NCI-H2227 (cell line): ENCODE measurements at regions not wholly inside any gene's neighbourhood (a gene's known extent, or its start where the extent isn't known, plus 50 kb on each side); places are given as distances from the start of the nearest gene placed in this dataset.

Source experiments
- DNase-seq: peaks from one replicate; lab custom pipeline; 2025; ENCODE audit not compliant: unreplicated experiment; lab: John Stamatoyannopoulos, UW

GRCh38 chr15:47177177-47177576, 540.1 kb upstream of the SEMA6D start:
- no peak for DNase-seq

DNA sequence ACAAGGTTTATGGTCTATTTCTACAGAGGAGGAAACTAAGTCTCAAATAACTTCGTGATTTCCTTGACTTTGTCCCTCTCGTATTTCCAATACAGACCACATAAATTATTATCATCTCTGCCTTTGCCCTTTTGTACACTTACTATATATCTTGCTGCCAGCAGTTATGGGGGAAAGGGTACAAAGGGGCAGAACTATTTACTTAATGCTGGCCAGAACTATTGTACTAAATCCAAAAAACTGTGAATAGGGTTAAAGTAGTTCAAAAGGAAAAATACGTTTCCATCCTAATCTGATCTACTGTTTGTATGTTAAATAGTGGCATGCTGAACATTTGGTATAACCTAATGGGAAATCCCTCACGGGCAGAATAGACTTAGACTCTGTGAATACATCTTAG, 537.3 kb upstream of the SEMA6D start:
- DNase-seq: no peak

DNA sequence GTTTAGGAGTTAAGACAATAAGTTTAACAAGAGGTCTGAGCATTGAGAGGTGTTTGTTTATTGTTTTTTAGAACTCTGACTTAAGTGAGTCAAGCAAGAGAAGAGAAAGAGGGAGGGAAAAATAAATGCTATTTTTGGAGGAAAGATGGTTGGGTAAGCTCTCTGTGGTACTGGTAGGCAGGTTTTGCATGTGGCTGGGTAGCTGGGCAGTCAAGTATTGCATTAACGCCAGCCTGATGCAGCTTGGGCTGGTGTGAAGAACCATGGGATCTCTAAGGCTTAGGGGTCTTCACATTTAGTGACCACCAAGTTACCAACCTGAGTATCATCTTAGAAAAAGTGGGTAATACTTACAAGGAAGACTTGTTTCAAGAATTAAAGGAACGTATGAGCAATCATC, 534.5 kb upstream of the SEMA6D start:
- no peak for DNase-seq

DNA sequence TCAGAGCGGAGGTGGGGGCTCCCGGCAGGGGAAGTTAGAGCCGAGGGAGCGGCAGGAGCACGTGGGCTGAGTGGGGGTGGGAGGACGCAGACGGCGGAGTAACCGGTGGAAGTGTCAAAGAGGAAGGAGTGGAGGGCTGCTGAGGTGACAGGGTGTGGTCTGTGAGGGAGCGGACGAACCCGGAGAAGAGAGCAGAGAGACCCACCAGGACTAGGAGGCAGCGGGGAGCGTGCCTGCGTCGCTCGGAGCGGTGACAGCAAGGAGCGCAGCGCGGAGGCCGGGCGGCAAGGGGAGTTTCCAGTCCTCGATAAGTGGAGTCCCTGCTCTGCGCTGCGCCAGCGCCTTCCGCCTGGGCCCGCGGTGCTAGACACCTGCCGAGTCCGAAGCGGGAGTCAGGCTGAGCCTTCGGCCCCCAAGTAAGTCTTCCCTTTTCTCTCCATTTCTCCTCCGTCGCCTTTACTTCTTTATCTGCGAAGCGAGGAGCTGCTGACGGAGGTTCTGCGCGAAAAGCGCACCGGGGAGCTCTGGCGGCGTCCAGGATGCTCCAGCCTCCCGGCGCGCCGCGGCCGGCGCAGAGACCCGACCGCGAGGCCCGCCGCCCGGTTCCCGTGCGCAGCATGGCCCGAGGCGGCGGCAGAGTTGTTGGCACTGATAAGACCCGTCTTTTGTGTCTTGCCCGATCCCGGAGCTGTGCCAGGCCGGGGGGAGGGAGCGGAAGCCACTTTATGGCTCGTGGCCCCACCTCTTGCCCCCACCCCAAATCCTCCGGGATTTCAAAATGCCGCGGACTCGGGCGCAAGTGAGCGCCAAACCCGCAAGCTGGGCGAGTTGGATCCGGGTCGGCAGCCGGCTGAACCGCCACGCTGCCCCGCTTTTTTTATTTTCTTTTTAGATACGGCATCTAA, 533.0 kb upstream of the SEMA6D start:
- DNase-seq: peak; percentile 64

- peak; percentile 44 for DNase-seq
Measured at GRCh38 chr15:47184908-47185801, 532.1 kb upstream of the SEMA6D start.

DNA sequence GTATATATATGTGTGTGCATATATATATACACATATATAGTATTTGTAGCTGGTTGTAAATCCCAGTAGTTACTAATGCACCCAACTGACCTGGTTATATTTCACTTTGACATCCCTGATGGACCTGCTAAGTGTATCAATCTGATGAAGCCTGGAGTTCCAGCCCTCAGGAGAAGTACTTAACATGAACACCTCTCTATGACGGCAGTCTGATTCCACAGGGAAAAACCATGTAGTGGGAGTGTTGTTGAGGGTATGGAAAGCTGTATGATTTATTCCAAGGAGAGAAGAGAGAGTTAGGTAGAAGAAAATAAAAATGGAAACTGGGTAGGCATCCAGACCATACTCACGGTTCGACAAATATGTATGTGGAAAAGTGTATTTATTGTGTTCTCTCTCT, 531.2 kb upstream of the SEMA6D start:
- no peak for DNase-seq

DNA sequence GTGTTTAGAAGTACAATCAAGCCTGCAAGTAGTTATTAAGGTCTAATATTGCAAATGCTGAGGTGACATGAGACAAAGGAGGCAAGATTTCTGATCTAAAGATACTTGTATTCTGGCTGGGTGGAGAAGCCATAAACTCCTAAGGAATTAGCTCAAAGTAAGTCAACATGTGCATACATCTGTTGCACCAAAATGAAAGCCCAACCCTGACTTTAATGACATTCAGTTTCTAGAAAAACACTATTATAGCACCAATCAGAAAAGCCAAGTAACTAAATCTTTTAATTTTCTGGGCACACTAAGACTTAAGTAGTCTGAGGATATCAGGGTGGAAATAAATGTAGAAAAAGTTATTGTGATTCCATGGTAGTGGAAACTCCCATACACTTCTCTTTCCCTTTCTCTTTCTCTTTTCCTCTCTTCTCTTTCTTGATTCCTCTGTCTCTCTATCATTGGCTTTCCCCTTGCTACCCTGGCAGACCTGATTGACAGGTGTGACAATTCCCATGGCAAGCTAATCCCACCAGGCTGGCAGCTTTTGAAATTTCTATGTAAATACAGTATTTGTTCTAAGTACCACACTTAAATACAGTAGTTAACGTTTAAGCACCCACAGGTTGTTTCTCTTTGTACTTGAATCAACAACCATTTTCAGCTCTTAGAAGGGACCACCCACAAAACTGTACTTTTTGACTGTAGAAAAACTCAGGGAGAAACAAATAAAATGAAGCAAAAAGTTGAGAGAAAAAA, 528.4 kb upstream of the SEMA6D start:
- DNase-seq: no peak

GRCh38 chr15:47194718-47195117, 522.6 kb upstream of the SEMA6D start:
- DNase-seq: peak; percentile 30

DNA sequence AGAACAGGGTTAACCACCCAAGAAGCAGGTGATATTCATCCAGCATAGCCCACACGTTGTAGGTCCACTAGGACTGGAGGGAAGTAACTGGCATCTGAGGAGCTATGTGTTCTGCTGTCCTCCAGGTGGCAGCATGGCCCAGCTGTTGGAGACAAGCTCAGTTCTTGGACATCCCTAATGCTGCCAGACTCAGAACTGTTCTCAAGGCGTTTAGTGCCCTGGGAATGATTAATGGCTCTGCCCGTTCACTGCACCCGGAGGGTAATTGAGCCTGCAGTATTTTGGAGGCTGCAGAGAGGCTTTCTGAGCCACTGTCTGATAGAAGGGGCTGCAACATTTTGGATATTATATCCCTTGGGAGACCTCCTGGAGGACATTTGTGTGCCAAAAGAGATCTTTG, 521.3 kb upstream of the SEMA6D start:
- DNase-seq: peak; percentile 88

- DNase-seq: no peak
Measured at GRCh38 chr15:47203993-47204392, 513.3 kb upstream of the SEMA6D start.

- no peak for DNase-seq
Measured at GRCh38 chr15:47206358-47206978, 510.8 kb upstream of the SEMA6D start.

DNA sequence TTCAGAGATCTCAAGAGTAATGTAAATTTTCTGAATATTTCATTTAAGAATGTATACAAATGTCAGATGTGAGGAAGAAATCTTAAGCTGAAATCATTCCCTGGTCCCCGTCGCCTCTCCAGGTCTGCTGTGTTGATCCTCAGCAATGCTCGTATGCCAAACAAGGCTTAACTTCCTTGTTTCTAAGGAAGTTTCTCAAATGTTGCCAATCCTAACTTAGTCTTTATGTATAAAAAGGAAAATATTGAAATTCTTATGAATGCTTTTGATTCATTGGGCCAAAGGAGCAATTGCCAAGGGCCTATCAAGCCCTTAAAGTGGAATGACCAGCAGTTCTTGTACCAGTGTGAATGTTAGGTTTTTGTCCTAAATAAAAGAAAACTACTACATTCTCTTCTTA, 507.7 kb upstream of the SEMA6D start:
- DNase-seq: no peak

DNA sequence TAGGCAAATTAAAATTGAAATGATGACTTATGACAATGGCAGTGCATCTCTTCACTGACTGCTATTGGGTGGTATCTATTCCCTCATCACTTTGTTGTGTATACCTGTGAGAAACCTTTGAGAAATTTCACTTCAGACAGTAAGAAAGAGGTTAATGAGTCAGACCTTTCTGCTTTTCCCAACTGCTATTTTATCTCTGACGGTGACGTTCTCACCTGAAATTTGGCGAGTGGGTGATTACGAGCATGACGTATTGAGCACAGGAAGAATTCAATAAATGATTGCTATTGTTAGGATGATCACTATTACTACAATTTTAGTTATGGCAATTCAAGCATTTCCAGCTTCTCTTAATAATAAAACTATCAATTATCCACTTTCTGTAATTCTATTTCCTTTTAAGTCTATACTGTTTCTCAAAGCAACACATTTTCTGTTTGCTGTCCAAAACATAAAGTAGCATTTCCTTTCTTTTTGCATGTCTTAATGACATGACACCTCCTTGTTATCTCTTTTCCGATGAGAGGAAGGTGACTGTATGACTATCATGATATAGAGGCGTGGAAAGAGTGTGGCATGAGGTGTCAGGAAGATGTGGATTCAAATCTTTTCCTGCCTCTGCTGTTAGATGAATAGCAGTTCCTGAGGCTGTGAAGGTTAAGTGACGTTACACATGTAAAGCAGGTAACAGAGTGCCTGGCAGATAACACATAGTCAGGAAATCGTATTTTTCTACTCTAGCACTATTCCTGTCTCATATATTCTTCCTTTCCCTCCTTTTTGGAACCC, 504.9 kb upstream of the SEMA6D start:
- DNase-seq: no peak

DNA sequence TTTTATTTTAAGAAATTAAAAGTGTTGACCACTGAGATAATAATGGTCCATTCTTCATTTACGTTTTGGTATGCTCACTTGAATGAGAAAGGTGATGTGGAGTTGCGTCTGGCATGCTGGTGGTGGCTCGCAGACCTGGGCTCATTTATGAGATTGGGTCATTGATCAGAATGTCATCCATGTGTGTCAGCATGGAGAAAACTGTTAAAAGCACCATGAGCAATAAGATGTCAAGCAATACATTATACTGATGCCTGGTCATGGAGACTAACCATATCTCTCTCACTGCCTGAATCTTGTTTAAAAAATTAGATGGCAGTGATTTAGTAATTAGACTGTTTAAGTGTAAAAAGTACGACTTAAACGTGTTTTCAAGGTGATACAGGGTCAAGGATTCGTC, 503.4 kb upstream of the SEMA6D start:
- no peak for DNase-seq

- DNase-seq: no peak
Measured at GRCh38 chr15:47218295-47218694, 499.0 kb upstream of the SEMA6D start.

- DNase-seq: no peak
Measured at GRCh38 chr15:47244361-47244760, 472.9 kb upstream of the SEMA6D start.

- DNase-seq: no peak
Measured at GRCh38 chr15:47246317-47246716, 471.0 kb upstream of the SEMA6D start.

GRCh38 chr15:47258521-47258920, 458.8 kb upstream of the SEMA6D start:
- DNase-seq: no peak

- no peak for DNase-seq
Measured at GRCh38 chr15:47265686-47266085, 451.6 kb upstream of the SEMA6D start.

- no peak for DNase-seq
Measured at GRCh38 chr15:47266566-47266965, 450.7 kb upstream of the SEMA6D start.
